IPS-18a (cell line): ENCODE measurements at regions not wholly inside any gene's neighbourhood (a gene's known extent, or its start where the extent isn't known, plus 50 kb on each side); places are given as distances from the start of the nearest gene placed in this dataset.
"Not testable (repeated sequence)": the region's sequence is repeated elsewhere in the genome, so short reads cannot be mapped to it uniquely, and the experiment has no call there.

ENCODE experiments used
- H3K27ac ChIP-seq: one replicate; pipeline ENCODE4 v1.5.1; 2013; ENCODE audit warnings: low read length
- H3K27me3 ChIP-seq: one replicate; pipeline ENCODE4 v1.6.1; 2013; ENCODE audit warnings: mild to moderate bottlenecking, low read length; ENCODE audit not compliant: control insufficient read depth, insufficient read depth
- H3K36me3 ChIP-seq: one replicate; pipeline ENCODE4 v1.6.1; 2013; ENCODE audit warnings: low read depth, low read length; ENCODE audit not compliant: control insufficient read depth
- H3K4me1 ChIP-seq: one replicate; pipeline ENCODE4 v1.6.1; 2013; ENCODE audit warnings: low read depth, low read length; ENCODE audit not compliant: control insufficient read depth
- H3K4me3 ChIP-seq: one replicate; pipeline ENCODE4 v1.5.1; 2013; ENCODE audit warnings: low read length
- H3K9ac ChIP-seq: one replicate; pipeline ENCODE4 v1.6.1; 2013; ENCODE audit warnings: mild to moderate bottlenecking, low read length, moderate library complexity
- H3K9me3 ChIP-seq: one replicate; pipeline ENCODE4 v1.6.1; 2013; ENCODE audit warnings: low read depth, low read length; ENCODE audit not compliant: control insufficient read depth

- Histone ChIP-seq H3K9ac (no peak overlapping the region), H3K27ac (no peak overlapping the region), H3K4me3 (no peak overlapping the region), H3K4me1 (no peaks in the 10 kb centered on the region), H3K9me3 (no peaks in the 10 kb centered on the region), H3K27me3 (no peaks in the 10 kb centered on the region), H3K36me3 (no peaks in the 10 kb centered on the region)
These were observed 143.2 kb downstream of the SLITRK5 start for GRCh38 chr13:87814403-87814802.

GRCh38 chr13:87820241-87820640, 149.1 kb downstream of the SLITRK5 start:
- no peaks in the 10 kb centered on the region for H3K27me3 ChIP-seq
- no peak overlapping the region for H3K9ac ChIP-seq
- no peak overlapping the region for H3K27ac ChIP-seq

GRCh38 chr13:87821512-87821911, 150.3 kb downstream of the SLITRK5 start:
- Histone ChIP-seq H3K4me1 (no peaks in the 10 kb centered on the region), H3K27me3 (no peaks in the 10 kb centered on the region), H3K36me3 (no peaks in the 10 kb centered on the region), H3K27ac (no peak overlapping the region), H3K9me3 (no peaks in the 10 kb centered on the region), H3K4me3 (no peak overlapping the region), H3K9ac (no peak overlapping the region)

More at GRCh38 chr13:87820241-87820640, 149.1 kb downstream of the SLITRK5 start:
- Histone ChIP-seq H3K4me1 (no peaks in the 10 kb centered on the region), H3K36me3 (no peaks in the 10 kb centered on the region), H3K4me3 (no peak overlapping the region), H3K9me3 (no peaks in the 10 kb centered on the region)

GRCh38 chr13:87826301-87826700, 155.1 kb downstream of the SLITRK5 start:
- not testable (repeated sequence) for H3K4me1 ChIP-seq, H3K27ac ChIP-seq, H3K9ac ChIP-seq, H3K27me3 ChIP-seq, H3K36me3 ChIP-seq, H3K9me3 ChIP-seq, H3K4me3 ChIP-seq

GRCh38 chr13:87827479-87827878, 156.3 kb downstream of the SLITRK5 start:
- no peaks in the 10 kb centered on the region for H3K27me3 ChIP-seq
- no peaks in the 10 kb centered on the region for H3K9me3 ChIP-seq
- H3K27ac ChIP-seq: no peak overlapping the region
- H3K36me3 ChIP-seq: no peaks in the 10 kb centered on the region
- no peaks in the 10 kb centered on the region for H3K4me1 ChIP-seq
- H3K4me3 ChIP-seq: no peak overlapping the region
- no peak overlapping the region for H3K9ac ChIP-seq

- Histone ChIP-seq H3K9me3 (no peaks in the 10 kb centered on the region), H3K4me1 (no peaks in the 10 kb centered on the region), H3K27me3 (no peaks in the 10 kb centered on the region), H3K4me3 (no peak overlapping the region), H3K9ac (no peak overlapping the region), H3K27ac (no peak overlapping the region), H3K36me3 (no peaks in the 10 kb centered on the region)
These were observed 166.4 kb downstream of the SLITRK5 start for GRCh38 chr13:87837522-87837921.

GRCh38 chr13:87837946-87838345, 166.8 kb downstream of the SLITRK5 start:
- no peak overlapping the region for H3K9ac ChIP-seq
- H3K4me3 ChIP-seq: no peak overlapping the region
- no peaks in the 10 kb centered on the region for H3K9me3 ChIP-seq
- H3K36me3 ChIP-seq: no peaks in the 10 kb centered on the region
- H3K27me3 ChIP-seq: no peaks in the 10 kb centered on the region
- no peaks in the 10 kb centered on the region for H3K4me1 ChIP-seq
- H3K27ac ChIP-seq: no peak overlapping the region

GRCh38 chr13:87851410-87851809, 180.2 kb downstream of the SLITRK5 start:
- no peak overlapping the region for H3K4me3 ChIP-seq
- H3K9ac ChIP-seq: no peak overlapping the region
- H3K27ac ChIP-seq: no peak overlapping the region
- H3K9me3 ChIP-seq: no peaks in the 10 kb centered on the region
- no peaks in the 10 kb centered on the region for H3K36me3 ChIP-seq
- no peaks in the 10 kb centered on the region for H3K27me3 ChIP-seq
- no peaks in the 10 kb centered on the region for H3K4me1 ChIP-seq

- H3K9ac ChIP-seq: no peak overlapping the region
- no peak overlapping the region for H3K4me3 ChIP-seq
- H3K27ac ChIP-seq: no peak overlapping the region
- no peaks in the 10 kb centered on the region for H3K9me3 ChIP-seq
- H3K36me3 ChIP-seq: no peaks in the 10 kb centered on the region
- no peaks in the 10 kb centered on the region for H3K27me3 ChIP-seq
- H3K4me1 ChIP-seq: no peaks in the 10 kb centered on the region
These were observed 184.4 kb downstream of the SLITRK5 start for GRCh38 chr13:87855553-87855952.

- H3K36me3 ChIP-seq: no peaks in the 10 kb centered on the region
- H3K9me3 ChIP-seq: no peaks in the 10 kb centered on the region
- no peak overlapping the region for H3K9ac ChIP-seq
- no peaks in the 10 kb centered on the region for H3K27me3 ChIP-seq
- no peak overlapping the region for H3K4me3 ChIP-seq
- no peaks in the 10 kb centered on the region for H3K4me1 ChIP-seq
- no peak overlapping the region for H3K27ac ChIP-seq
These were observed 188.1 kb downstream of the SLITRK5 start for GRCh38 chr13:87859261-87859660.

GRCh38 chr13:87867426-87867825, 196.3 kb downstream of the SLITRK5 start:
- Histone ChIP-seq H3K9me3 (no peaks in the 10 kb centered on the region), H3K9ac (no peak overlapping the region), H3K4me3 (no peak overlapping the region), H3K4me1 (no peaks in the 10 kb centered on the region), H3K36me3 (no peaks in the 10 kb centered on the region), H3K27me3 (no peaks in the 10 kb centered on the region), H3K27ac (no peak overlapping the region)

- Histone ChIP-seq H3K9ac (no peak overlapping the region), H3K9me3 (no peaks in the 10 kb centered on the region), H3K36me3 (no peaks in the 10 kb centered on the region), H3K27me3 (no peaks in the 10 kb centered on the region), H3K4me3 (no peak overlapping the region), H3K4me1 (no peaks in the 10 kb centered on the region), H3K27ac (no peak overlapping the region)
These were observed 197.6 kb downstream of the SLITRK5 start for GRCh38 chr13:87868731-87869130.
